ENCODE measurements at regions not wholly inside any gene's neighbourhood (a gene's known extent, or its start where the extent isn't known, plus 50 kb on each side); places are given as distances from the start of the nearest gene placed in this dataset.
"Not testable (repeated sequence)": the region's sequence is repeated elsewhere in the genome, so short reads cannot be mapped to it uniquely, and the experiment has no call there.

- H3K27me3 Mint-ChIP-seq (ENCODE audit: unreplicated experiment); BruUV-seq (replicated peaks); H3K4me1 Mint-ChIP-seq (ENCODE audit: low read depth, unreplicated experiment); DNase-seq; H3K36me3 Mint-ChIP-seq (ENCODE audit: insufficient read depth, unreplicated experiment); H3K4me3 Mint-ChIP-seq (ENCODE audit: low read depth, unreplicated experiment); intact Hi-C loops (cut with micrococcal nuclease; ENCODE audit: unreplicated experiment); CTCF ChIA-PET; H3K27ac Mint-ChIP-seq (ENCODE audit: unreplicated experiment): not testable (repeated sequence)
- peaks cover 50% of the 10 kb centered on the region for H3K9me3 Mint-ChIP-seq (ENCODE audit: low read depth, unreplicated experiment)
These were observed 166.9 kb downstream of the CWH43 start for GRCh38 chr4:49153011-49153410.

- intact Hi-C loops (cut with micrococcal nuclease; ENCODE audit: unreplicated experiment); H3K4me1 Mint-ChIP-seq (ENCODE audit: low read depth, unreplicated experiment); H3K27ac Mint-ChIP-seq (ENCODE audit: unreplicated experiment); H3K4me3 Mint-ChIP-seq (ENCODE audit: low read depth, unreplicated experiment); DNase-seq; CTCF ChIA-PET; BruUV-seq (replicated peaks); H3K36me3 Mint-ChIP-seq (ENCODE audit: insufficient read depth, unreplicated experiment); H3K27me3 Mint-ChIP-seq (ENCODE audit: unreplicated experiment): not testable (repeated sequence)
- peaks cover 47% of the 10 kb centered on the region for H3K9me3 Mint-ChIP-seq (ENCODE audit: low read depth, unreplicated experiment)
These were observed 168.4 kb downstream of the CWH43 start for GRCh38 chr4:49154308-49155103.

- BruUV-seq (replicated peaks); H3K27ac Mint-ChIP-seq (ENCODE audit: unreplicated experiment); H3K4me3 Mint-ChIP-seq (ENCODE audit: low read depth, unreplicated experiment); intact Hi-C loops (cut with micrococcal nuclease; ENCODE audit: unreplicated experiment); H3K27me3 Mint-ChIP-seq (ENCODE audit: unreplicated experiment); CTCF ChIA-PET; H3K4me1 Mint-ChIP-seq (ENCODE audit: low read depth, unreplicated experiment); H3K36me3 Mint-ChIP-seq (ENCODE audit: insufficient read depth, unreplicated experiment); DNase-seq: not testable (repeated sequence)
- H3K9me3 Mint-ChIP-seq (ENCODE audit: low read depth, unreplicated experiment): peaks cover 41% of the 10 kb centered on the region
These were observed 169.2 kb downstream of the CWH43 start for GRCh38 chr4:49155270-49155669.

- H3K36me3 Mint-ChIP-seq (ENCODE audit: insufficient read depth, unreplicated experiment); H3K4me3 Mint-ChIP-seq (ENCODE audit: low read depth, unreplicated experiment); BruUV-seq (replicated peaks); H3K27ac Mint-ChIP-seq (ENCODE audit: unreplicated experiment); intact Hi-C loops (cut with micrococcal nuclease; ENCODE audit: unreplicated experiment); H3K4me1 Mint-ChIP-seq (ENCODE audit: low read depth, unreplicated experiment); H3K27me3 Mint-ChIP-seq (ENCODE audit: unreplicated experiment); DNase-seq; CTCF ChIA-PET: not testable (repeated sequence)
- peaks cover 34% of the 10 kb centered on the region for H3K9me3 Mint-ChIP-seq (ENCODE audit: low read depth, unreplicated experiment)
These were observed 170.2 kb downstream of the CWH43 start for GRCh38 chr4:49156309-49156708.

- DNase-seq; BruUV-seq (replicated peaks); H3K27ac Mint-ChIP-seq (ENCODE audit: unreplicated experiment); H3K36me3 Mint-ChIP-seq (ENCODE audit: insufficient read depth, unreplicated experiment); H3K4me3 Mint-ChIP-seq (ENCODE audit: low read depth, unreplicated experiment); H3K27me3 Mint-ChIP-seq (ENCODE audit: unreplicated experiment); intact Hi-C loops (cut with micrococcal nuclease; ENCODE audit: unreplicated experiment); H3K4me1 Mint-ChIP-seq (ENCODE audit: low read depth, unreplicated experiment); CTCF ChIA-PET: not testable (repeated sequence)
- peaks cover 34% of the 10 kb centered on the region for H3K9me3 Mint-ChIP-seq (ENCODE audit: low read depth, unreplicated experiment)
These were observed 171.6 kb downstream of the CWH43 start for GRCh38 chr4:49157630-49158029.

- BruUV-seq (replicated peaks); H3K36me3 Mint-ChIP-seq (ENCODE audit: insufficient read depth, unreplicated experiment); DNase-seq; intact Hi-C loops (cut with micrococcal nuclease; ENCODE audit: unreplicated experiment); H3K27me3 Mint-ChIP-seq (ENCODE audit: unreplicated experiment); H3K4me1 Mint-ChIP-seq (ENCODE audit: low read depth, unreplicated experiment); CTCF ChIA-PET; H3K4me3 Mint-ChIP-seq (ENCODE audit: low read depth, unreplicated experiment); H3K27ac Mint-ChIP-seq (ENCODE audit: unreplicated experiment); H3K9me3 Mint-ChIP-seq (ENCODE audit: low read depth, unreplicated experiment): not testable (repeated sequence)
These were observed 175.1 kb downstream of the CWH43 start for GRCh38 chr4:49161111-49161541.

GRCh38 chr4:49164916-49165315, 178.8 kb downstream of the CWH43 start:
- CTCF ChIA-PET; DNase-seq; H3K9me3 Mint-ChIP-seq (ENCODE audit: low read depth, unreplicated experiment); H3K4me3 Mint-ChIP-seq (ENCODE audit: low read depth, unreplicated experiment); H3K36me3 Mint-ChIP-seq (ENCODE audit: insufficient read depth, unreplicated experiment); H3K27ac Mint-ChIP-seq (ENCODE audit: unreplicated experiment); BruUV-seq (replicated peaks); H3K27me3 Mint-ChIP-seq (ENCODE audit: unreplicated experiment); intact Hi-C loops (cut with micrococcal nuclease; ENCODE audit: unreplicated experiment); H3K4me1 Mint-ChIP-seq (ENCODE audit: low read depth, unreplicated experiment): not testable (repeated sequence)

- DNase-seq; H3K4me1 Mint-ChIP-seq (ENCODE audit: low read depth, unreplicated experiment); BruUV-seq (replicated peaks); intact Hi-C loops (cut with micrococcal nuclease; ENCODE audit: unreplicated experiment); H3K9me3 Mint-ChIP-seq (ENCODE audit: low read depth, unreplicated experiment); H3K4me3 Mint-ChIP-seq (ENCODE audit: low read depth, unreplicated experiment); H3K36me3 Mint-ChIP-seq (ENCODE audit: insufficient read depth, unreplicated experiment); CTCF ChIA-PET; H3K27ac Mint-ChIP-seq (ENCODE audit: unreplicated experiment); H3K27me3 Mint-ChIP-seq (ENCODE audit: unreplicated experiment): not testable (repeated sequence)
These were observed 191.8 kb downstream of the CWH43 start for GRCh38 chr4:49177847-49178246.

- DNase-seq; H3K4me1 Mint-ChIP-seq (ENCODE audit: low read depth, unreplicated experiment); H3K27ac Mint-ChIP-seq (ENCODE audit: unreplicated experiment); H3K9me3 Mint-ChIP-seq (ENCODE audit: low read depth, unreplicated experiment); BruUV-seq (replicated peaks); H3K4me3 Mint-ChIP-seq (ENCODE audit: low read depth, unreplicated experiment); H3K27me3 Mint-ChIP-seq (ENCODE audit: unreplicated experiment); intact Hi-C loops (cut with micrococcal nuclease; ENCODE audit: unreplicated experiment); CTCF ChIA-PET; H3K36me3 Mint-ChIP-seq (ENCODE audit: insufficient read depth, unreplicated experiment): not testable (repeated sequence)
These were observed 195.0 kb downstream of the CWH43 start for GRCh38 chr4:49181088-49181487.

GRCh38 chr4:49211396-49212194, 225.5 kb downstream of the CWH43 start:
- H3K4me3 Mint-ChIP-seq (ENCODE audit: low read depth, unreplicated experiment); DNase-seq; H3K27me3 Mint-ChIP-seq (ENCODE audit: unreplicated experiment); H3K9me3 Mint-ChIP-seq (ENCODE audit: low read depth, unreplicated experiment); H3K4me1 Mint-ChIP-seq (ENCODE audit: low read depth, unreplicated experiment); CTCF ChIA-PET; H3K36me3 Mint-ChIP-seq (ENCODE audit: insufficient read depth, unreplicated experiment); intact Hi-C loops (cut with micrococcal nuclease; ENCODE audit: unreplicated experiment); BruUV-seq (replicated peaks); H3K27ac Mint-ChIP-seq (ENCODE audit: unreplicated experiment): not testable (repeated sequence)
